Activated CD4-positive, alpha-beta memory T cell treated with anti-CD3 and anti-CD28 coated beads for 36 hours (primary cell): ENCODE measurements at regions not wholly inside any gene's neighbourhood (a gene's known extent, or its start where the extent isn't known, plus 50 kb on each side); places are given as distances from the start of the nearest gene placed in this dataset.
"Not testable (repeated sequence)": the region's sequence is repeated elsewhere in the genome, so short reads cannot be mapped to it uniquely, and the experiment has no call there.

ENCODE experiments used
- CTCF ChIA-PET: fragments of 350-600 bp; sonication (Branson Sonifier 250); formaldehyde crosslinking; loops from one replicate; lab custom pipeline; 2021; ENCODE audit warnings: antibody characterized with exemption, inconsistent platforms; lab: Charles Lee
- POLR2A ChIA-PET: fragments of 350-600 bp; sonication (Branson Sonifier 250); formaldehyde crosslinking; loops from one replicate; lab custom pipeline; 2021; ENCODE audit warnings: antibody characterized with exemption; lab: Charles Lee
- DNase-seq: peaks from one replicate; pipeline ENCODE4 v3.0.0-alpha.2; 2020
- H3K27ac Mint-ChIP-seq: one replicate; pipeline ENCODE4 v1.8.0; 2021; ENCODE audit warnings: mixed read lengths
- H3K27me3 Mint-ChIP-seq: one replicate; pipeline ENCODE4 v1.8.0; 2021; ENCODE audit warnings: mixed read lengths
- H3K36me3 Mint-ChIP-seq: one replicate; pipeline ENCODE4 v1.8.0; 2021; ENCODE audit warnings: mixed read lengths
- H3K4me1 Mint-ChIP-seq: one replicate; pipeline ENCODE4 v1.8.0; 2021; ENCODE audit warnings: low read depth, mixed read lengths
- H3K4me3 Mint-ChIP-seq: one replicate; pipeline ENCODE4 v1.8.0; 2021; ENCODE audit warnings: mild to moderate bottlenecking, mixed read lengths
- H3K9me3 Mint-ChIP-seq: one replicate; pipeline ENCODE4 v1.8.0; 2021; ENCODE audit warnings: mixed read lengths
- intact Hi-C: fragments of 100-400 bp; cut with micrococcal nuclease; formaldehyde crosslinking; loops from one replicate; pipeline ENCODE4 v1.15.1; 2023

- CTCF ChIA-PET = no interaction called here
Observed at GRCh38 chr5:97576956-97577355, 393.9 kb upstream of the RIOK2 start.

GRCh38 chr5:97579977-97580376 is 396.9 kb upstream of the RIOK2 start:
- H3K4me3 Mint-ChIP-seq, H3K4me1 Mint-ChIP-seq, POLR2A ChIA-PET, H3K9me3 Mint-ChIP-seq, H3K27ac Mint-ChIP-seq, H3K27me3 Mint-ChIP-seq, H3K36me3 Mint-ChIP-seq, intact Hi-C loops, DNase-seq: not testable (repeated sequence)
- CTCF ChIA-PET = interaction anchor here (1.3 kb wide), 1 partner anchor 349 kb away, joined by 3 read pairs; no protein-coding TSS in a partner anchor

More at GRCh38 chr5:97576956-97577355, 393.9 kb upstream of the RIOK2 start:
- no peaks in the 10 kb centered on the region for H3K4me1 Mint-ChIP-seq
- no peaks in the 10 kb centered on the region for H3K36me3 Mint-ChIP-seq
- H3K27ac Mint-ChIP-seq = no peak overlapping the region
- intact Hi-C loops = no loop called here
- H3K9me3 Mint-ChIP-seq = no peaks in the 10 kb centered on the region
- DNase-seq = no peak
- H3K27me3 Mint-ChIP-seq = no peaks in the 10 kb centered on the region
- POLR2A ChIA-PET = no interaction called here
- H3K4me3 Mint-ChIP-seq = no peak overlapping the region

GRCh38 chr5:97580746-97581145 is 397.7 kb upstream of the RIOK2 start:
- POLR2A ChIA-PET = no interaction called here

GRCh38 chr5:97591781-97592180 is 408.7 kb upstream of the RIOK2 start:
- intact Hi-C loops = no loop called here
- Mint-ChIP-seq H3K4me1 (no peaks in the 10 kb centered on the region), H3K27ac (no peak overlapping the region), H3K36me3 (no peaks in the 10 kb centered on the region), H3K9me3 (peaks cover 13% of the 10 kb centered on the region), H3K4me3 (no peak overlapping the region), H3K27me3 (no peaks in the 10 kb centered on the region)
- POLR2A ChIA-PET = no interaction called here
- DNase-seq = no peak
- CTCF ChIA-PET = no interaction called here

More at GRCh38 chr5:97580746-97581145, 397.7 kb upstream of the RIOK2 start:
- Mint-ChIP-seq H3K27ac (no peak overlapping the region), H3K27me3 (no peaks in the 10 kb centered on the region), H3K9me3 (no peaks in the 10 kb centered on the region), H3K36me3 (no peaks in the 10 kb centered on the region), H3K4me1 (no peaks in the 10 kb centered on the region), H3K4me3 (no peak overlapping the region)
- intact Hi-C loops = no loop called here
- CTCF ChIA-PET = no interaction called here
- no peak for DNase-seq

- POLR2A ChIA-PET = no interaction called here
- peaks cover 37% of the 10 kb centered on the region for H3K9me3 Mint-ChIP-seq
- no peaks in the 10 kb centered on the region for H3K4me1 Mint-ChIP-seq
- CTCF ChIA-PET = no interaction called here
- no peak overlapping the region for H3K27ac Mint-ChIP-seq
- H3K27me3 Mint-ChIP-seq = no peaks in the 10 kb centered on the region
- H3K4me3 Mint-ChIP-seq = no peak overlapping the region
- DNase-seq = no peak
- intact Hi-C loops = no loop called here
- no peaks in the 10 kb centered on the region for H3K36me3 Mint-ChIP-seq
Observed at GRCh38 chr5:97600486-97600885, 417.4 kb upstream of the RIOK2 start.

- H3K36me3 Mint-ChIP-seq = no peaks in the 10 kb centered on the region
- ChIA-PET CTCF (no interaction called here), POLR2A (no interaction called here)
- no peaks in the 10 kb centered on the region for H3K27me3 Mint-ChIP-seq
- H3K4me3 Mint-ChIP-seq = no peak overlapping the region
- no peaks in the 10 kb centered on the region for H3K4me1 Mint-ChIP-seq
- no peak for DNase-seq
- peaks cover 25% of the 10 kb centered on the region for H3K9me3 Mint-ChIP-seq
- no peak overlapping the region for H3K27ac Mint-ChIP-seq
- intact Hi-C loops = no loop called here
Observed at GRCh38 chr5:97601651-97602050, 418.6 kb upstream of the RIOK2 start.

GRCh38 chr5:97606531-97606930 is 423.5 kb upstream of the RIOK2 start:
- Mint-ChIP-seq H3K27me3 (no peaks in the 10 kb centered on the region), H3K27ac (no peak overlapping the region), H3K4me3 (no peak overlapping the region), H3K4me1 (no peaks in the 10 kb centered on the region), H3K36me3 (no peaks in the 10 kb centered on the region), H3K9me3 (no peaks in the 10 kb centered on the region)
- intact Hi-C loops = no loop called here
- CTCF ChIA-PET = no interaction called here
- POLR2A ChIA-PET = no interaction called here
- no peak for DNase-seq

GRCh38 chr5:97608501-97608900 is 425.5 kb upstream of the RIOK2 start:
- no peaks in the 10 kb centered on the region for H3K4me1 Mint-ChIP-seq
- no peak overlapping the region for H3K27ac Mint-ChIP-seq
- H3K9me3 Mint-ChIP-seq = no peaks in the 10 kb centered on the region
- ChIA-PET CTCF (no interaction called here), POLR2A (no interaction called here)
- no peak for DNase-seq
- no peaks in the 10 kb centered on the region for H3K27me3 Mint-ChIP-seq
- intact Hi-C loops = no loop called here
- no peak overlapping the region for H3K4me3 Mint-ChIP-seq
- no peaks in the 10 kb centered on the region for H3K36me3 Mint-ChIP-seq

GRCh38 chr5:97618721-97619120 is 435.7 kb upstream of the RIOK2 start:
- no peaks in the 10 kb centered on the region for H3K4me1 Mint-ChIP-seq
- intact Hi-C loops = no loop called here
- POLR2A ChIA-PET = no interaction called here

GRCh38 chr5:97623441-97623840 is 440.4 kb upstream of the RIOK2 start:
- ChIA-PET POLR2A (no interaction called here), CTCF (no interaction called here)
- H3K36me3 Mint-ChIP-seq = no peaks in the 10 kb centered on the region
- H3K27me3 Mint-ChIP-seq = no peaks in the 10 kb centered on the region
- no peaks in the 10 kb centered on the region for H3K4me1 Mint-ChIP-seq
- DNase-seq = no peak
- peaks cover 14% of the 10 kb centered on the region for H3K9me3 Mint-ChIP-seq
- no peak overlapping the region for H3K4me3 Mint-ChIP-seq
- intact Hi-C loops = no loop called here
- H3K27ac Mint-ChIP-seq = no peak overlapping the region

More at GRCh38 chr5:97618721-97619120, 435.7 kb upstream of the RIOK2 start:
- H3K27me3 Mint-ChIP-seq = no peaks in the 10 kb centered on the region
- no peak for DNase-seq
- CTCF ChIA-PET = no interaction called here
- H3K27ac Mint-ChIP-seq = no peak overlapping the region
- no peaks in the 10 kb centered on the region for H3K36me3 Mint-ChIP-seq
- H3K4me3 Mint-ChIP-seq = no peak overlapping the region
- H3K9me3 Mint-ChIP-seq = peaks cover 20% of the 10 kb centered on the region

GRCh38 chr5:97624886-97625285 is 441.8 kb upstream of the RIOK2 start:
- H3K9me3 Mint-ChIP-seq = peaks cover 10% of the 10 kb centered on the region
- H3K27me3 Mint-ChIP-seq = no peaks in the 10 kb centered on the region
- DNase-seq = no peak
- no peak overlapping the region for H3K27ac Mint-ChIP-seq
- ChIA-PET POLR2A (no interaction called here), CTCF (no interaction called here)
- H3K4me1 Mint-ChIP-seq = no peaks in the 10 kb centered on the region
- H3K36me3 Mint-ChIP-seq = no peaks in the 10 kb centered on the region
- no peak overlapping the region for H3K4me3 Mint-ChIP-seq
- intact Hi-C loops = no loop called here

- ChIA-PET CTCF (interaction anchor here (0.7 kb wide), 1 partner anchor 862 kb away, joined by 4 read pairs; no protein-coding TSS in a partner anchor), POLR2A (no interaction called here)
- Mint-ChIP-seq H3K27ac (no peak overlapping the region), H3K4me1 (no peaks in the 10 kb centered on the region), H3K9me3 (peaks cover 6% of the 10 kb centered on the region), H3K4me3 (no peak overlapping the region), H3K27me3 (no peaks in the 10 kb centered on the region), H3K36me3 (no peaks in the 10 kb centered on the region)
- intact Hi-C loops = no loop called here
- no peak for DNase-seq
Observed at GRCh38 chr5:97627272-97627671, 444.2 kb upstream of the RIOK2 start.

- no peak for DNase-seq
- Mint-ChIP-seq H3K4me3 (no peak overlapping the region), H3K9me3 (peaks cover 6% of the 10 kb centered on the region), H3K36me3 (no peaks in the 10 kb centered on the region), H3K27ac (no peak overlapping the region), H3K4me1 (no peaks in the 10 kb centered on the region), H3K27me3 (no peaks in the 10 kb centered on the region)
- intact Hi-C loops = no loop called here
- CTCF ChIA-PET = no interaction called here
- POLR2A ChIA-PET = no interaction called here
Observed at GRCh38 chr5:97628031-97628430, 445.0 kb upstream of the RIOK2 start.
